Mucosa of rectum (tissue), 2 donors: ENCODE measurements at regions not wholly inside any gene's neighbourhood (a gene's known extent, or its start where the extent isn't known, plus 50 kb on each side); places are given as distances from the start of the nearest gene placed in this dataset.
"Not testable (repeated sequence)": the region's sequence is repeated elsewhere in the genome, so short reads cannot be mapped to it uniquely, and the experiment has no call there.

Experiments used
- H3K27ac ChIP-seq, 2 donors: one replicate each; pipeline ENCODE4 v1.7.0; 2013; ENCODE audit warnings: inconsistent platforms in 2 of 2, low read depth in 2 of 2, low read length in 2 of 2
- H3K27me3 ChIP-seq, 2 donors: one replicate each; pipeline ENCODE4 v1.7.0; 2013; ENCODE audit warnings: low read length in 2 of 2; ENCODE audit not compliant: control insufficient read depth in 2 of 2, insufficient read depth in 2 of 2
- H3K36me3 ChIP-seq, 2 donors: one replicate each; pipeline ENCODE4 v1.7.0; 2013; ENCODE audit warnings: low read length in 2 of 2; ENCODE audit not compliant: control insufficient read depth in 2 of 2, insufficient read depth in 2 of 2
- H3K4me1 ChIP-seq, 2 donors: one replicate each; pipeline ENCODE4 v1.7.0; 2013; ENCODE audit warnings: low read length in 2 of 2, mild to moderate bottlenecking in 1 of 2; ENCODE audit not compliant: control insufficient read depth in 2 of 2, insufficient read depth in 2 of 2
- H3K4me3 ChIP-seq, 2 donors: one replicate each; pipeline ENCODE4 v1.7.0; 2013; ENCODE audit warnings: low read length in 2 of 2
- H3K9ac ChIP-seq, 2 donors: one replicate each; pipeline ENCODE4 v1.7.0; 2013; ENCODE audit warnings: low read length in 2 of 2, low read depth in 1 of 2, mild to moderate bottlenecking in 1 of 2
- H3K9me3 ChIP-seq, 2 donors: one replicate each; pipeline ENCODE4 v1.7.0; 2013; ENCODE audit warnings: low read length in 2 of 2; ENCODE audit not compliant: control insufficient read depth in 2 of 2
- donor health status: healthy.
- donor health status: Normal muscosa, but diverticular disease.

DNA sequence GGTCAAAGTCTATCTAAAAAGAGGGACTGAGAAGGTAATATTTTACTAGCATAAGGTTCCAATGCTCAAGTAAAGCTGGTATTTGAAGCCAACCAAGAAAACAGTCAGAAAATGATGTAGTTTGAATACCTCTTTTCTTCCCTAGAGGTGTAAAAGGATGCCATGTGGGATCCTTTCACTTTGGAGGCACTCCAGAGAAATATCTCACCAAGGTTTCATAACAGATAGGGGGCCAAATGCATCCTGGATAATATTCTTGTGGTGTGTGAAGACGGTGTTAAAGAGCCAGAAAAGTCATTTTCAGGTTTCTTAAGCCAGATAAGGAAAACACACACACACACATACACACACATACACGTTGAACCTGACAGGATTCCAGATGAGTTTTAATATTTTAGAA lies 136.1 kb upstream of the PRKD1 start:
- no peak overlapping the region for H3K27ac ChIP-seq
- no peak overlapping the region for H3K9ac ChIP-seq
- H3K36me3 ChIP-seq: no peaks in the 10 kb centered on the region
- no peak overlapping the region for H3K4me3 ChIP-seq
- no peaks in the 10 kb centered on the region for H3K9me3 ChIP-seq
- H3K27me3 ChIP-seq: no peaks in the 10 kb centered on the region
- no peaks in the 10 kb centered on the region for H3K4me1 ChIP-seq

DNA sequence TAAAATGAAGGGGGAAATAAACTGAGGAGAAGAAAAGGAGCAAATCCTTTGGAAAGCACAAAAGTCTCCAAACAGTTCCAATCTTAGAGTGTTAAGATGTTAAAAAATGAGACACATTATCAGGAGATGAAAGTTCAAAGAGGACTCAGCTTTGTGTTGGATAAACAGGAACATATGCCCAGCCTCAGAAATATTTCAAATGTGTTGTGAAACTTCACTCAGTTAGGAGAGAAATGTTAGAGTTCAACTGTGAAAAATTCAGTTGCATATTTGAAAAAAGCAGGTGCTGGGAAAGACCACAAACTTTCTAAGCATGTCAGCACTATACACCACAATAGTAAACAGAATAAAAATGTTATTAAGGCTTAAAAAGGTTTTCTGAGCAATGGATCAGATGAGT lies 136.8 kb upstream of the PRKD1 start:
- Histone ChIP-seq H3K9ac (no peak overlapping the region), H3K9me3 (no peaks in the 10 kb centered on the region), H3K36me3 (no peaks in the 10 kb centered on the region), H3K27me3 (no peaks in the 10 kb centered on the region), H3K4me1 (no peaks in the 10 kb centered on the region), H3K4me3 (no peak overlapping the region), H3K27ac (no peak overlapping the region)

GRCh38 chr14:30069536-30069935 lies 141.9 kb upstream of the PRKD1 start:
- no peaks in the 10 kb centered on the region for H3K36me3 ChIP-seq
- peaks cover 0 to 2% of the 10 kb centered on the region in 2 donors for H3K9me3 ChIP-seq
- H3K27ac ChIP-seq: no peak overlapping the region
- H3K4me3 ChIP-seq: no peak overlapping the region
- H3K9ac ChIP-seq: no peak overlapping the region
- no peaks in the 10 kb centered on the region for H3K4me1 ChIP-seq
- no peaks in the 10 kb centered on the region for H3K27me3 ChIP-seq

DNA sequence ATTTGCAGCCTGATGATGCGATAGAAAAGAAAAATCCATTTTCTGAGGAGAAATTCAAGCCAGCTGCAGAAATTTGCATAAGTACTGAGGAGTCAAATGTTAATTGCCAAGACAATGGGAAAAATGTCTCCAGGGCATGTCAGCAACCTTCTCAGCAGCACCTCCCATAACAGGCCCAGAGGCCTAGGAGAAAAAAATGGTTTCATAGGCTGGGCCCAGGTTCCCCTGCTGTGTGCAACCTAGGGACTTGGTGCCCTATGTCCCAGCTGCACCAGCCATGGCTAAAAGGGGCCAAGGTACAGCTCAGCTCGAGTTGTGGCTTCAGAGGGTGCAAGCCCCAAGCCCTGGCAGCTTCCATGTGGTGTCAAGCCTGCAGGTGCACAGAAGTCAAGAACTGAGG lies 144.8 kb upstream of the PRKD1 start:
- H3K9ac ChIP-seq, H3K27me3 ChIP-seq, H3K4me1 ChIP-seq, H3K27ac ChIP-seq, H3K9me3 ChIP-seq, H3K4me3 ChIP-seq, H3K36me3 ChIP-seq: not testable (repeated sequence)

- peaks cover 0 to under 1% of the 10 kb centered on the region in 2 donors for H3K9me3 ChIP-seq
- no peak overlapping the region for H3K27ac ChIP-seq
- no peaks in the 10 kb centered on the region for H3K27me3 ChIP-seq
- no peaks in the 10 kb centered on the region for H3K36me3 ChIP-seq
- H3K4me1 ChIP-seq: no peaks in the 10 kb centered on the region
- no peak overlapping the region for H3K9ac ChIP-seq
- no peak overlapping the region for H3K4me3 ChIP-seq
Measured at GRCh38 chr14:30077946-30078345, 150.3 kb upstream of the PRKD1 start.

DNA sequence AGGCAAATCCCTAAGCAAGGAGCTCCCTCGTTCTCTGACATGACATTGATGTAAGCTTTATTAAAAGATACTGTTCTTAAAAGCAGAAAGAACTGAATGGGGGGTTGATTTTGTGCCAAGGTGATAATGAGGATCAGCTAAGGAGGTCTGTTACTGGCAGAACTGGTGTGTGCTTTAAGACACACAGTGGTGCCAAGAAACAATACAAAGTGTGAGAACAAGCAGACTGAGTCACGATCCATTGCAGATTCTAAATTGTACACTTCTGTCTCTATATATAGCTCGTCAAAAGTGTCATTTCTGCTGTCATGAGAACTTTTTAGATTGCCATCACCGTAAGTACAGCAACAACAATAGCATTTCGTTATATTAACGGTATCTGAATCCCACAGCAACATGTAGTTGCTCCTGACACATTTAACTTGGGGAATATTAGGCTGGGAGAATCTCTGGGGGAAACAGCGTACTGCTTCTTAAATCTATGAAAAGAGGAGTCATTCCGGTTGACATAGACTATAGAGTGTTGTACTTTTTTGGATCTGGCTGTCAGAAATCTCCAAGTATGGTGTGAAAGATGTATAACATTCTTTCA lies 151.3 kb upstream of the PRKD1 start:
- Histone ChIP-seq H3K9ac (no peak overlapping the region), H3K9me3 (no peaks in the 10 kb centered on the region), H3K27me3 (no peaks in the 10 kb centered on the region), H3K4me1 (no peaks in the 10 kb centered on the region), H3K27ac (no peak overlapping the region), H3K36me3 (no peaks in the 10 kb centered on the region), H3K4me3 (no peak overlapping the region)

- H3K9ac ChIP-seq: no peak overlapping the region
- no peak overlapping the region for H3K4me3 ChIP-seq
- no peaks in the 10 kb centered on the region for H3K9me3 ChIP-seq
Measured at GRCh38 chr14:30082486-30082885, 154.8 kb upstream of the PRKD1 start.

DNA sequence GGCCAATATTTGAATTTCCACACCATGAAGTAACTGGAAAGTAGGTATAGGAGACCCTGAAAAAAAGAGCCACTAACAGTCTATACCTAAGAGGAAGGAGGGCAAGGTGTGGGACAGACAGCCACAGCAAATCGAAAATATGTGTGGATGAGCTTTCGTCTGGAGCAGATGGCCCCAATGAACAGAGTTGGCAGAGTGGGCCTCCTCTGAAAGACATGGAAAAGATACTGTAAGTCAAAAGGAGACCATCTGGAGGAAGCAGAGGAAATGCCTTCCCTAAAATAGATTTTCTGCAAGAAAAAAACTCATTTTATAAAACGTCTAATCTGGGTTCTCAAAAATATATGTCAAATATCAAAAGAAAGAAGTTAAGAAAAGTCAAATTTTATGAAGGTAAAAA lies 157.2 kb upstream of the PRKD1 start:
- Histone ChIP-seq H3K27ac (no peak overlapping the region), H3K27me3 (no peaks in the 10 kb centered on the region), H3K9me3 (no peaks in the 10 kb centered on the region), H3K9ac (no peak overlapping the region), H3K4me3 (no peak overlapping the region), H3K4me1 (no peaks in the 10 kb centered on the region), H3K36me3 (no peaks in the 10 kb centered on the region)

More at GRCh38 chr14:30082486-30082885, 154.8 kb upstream of the PRKD1 start:
- Histone ChIP-seq H3K27ac (no peak overlapping the region), H3K27me3 (no peaks in the 10 kb centered on the region), H3K4me1 (no peaks in the 10 kb centered on the region), H3K36me3 (no peaks in the 10 kb centered on the region)

GRCh38 chr14:30085943-30086342 lies 158.3 kb upstream of the PRKD1 start:
- Histone ChIP-seq H3K9ac (no peak overlapping the region), H3K27me3 (no peaks in the 10 kb centered on the region), H3K4me1 (no peaks in the 10 kb centered on the region), H3K9me3 (no peaks in the 10 kb centered on the region), H3K36me3 (no peaks in the 10 kb centered on the region), H3K27ac (no peak overlapping the region), H3K4me3 (no peak overlapping the region)

DNA sequence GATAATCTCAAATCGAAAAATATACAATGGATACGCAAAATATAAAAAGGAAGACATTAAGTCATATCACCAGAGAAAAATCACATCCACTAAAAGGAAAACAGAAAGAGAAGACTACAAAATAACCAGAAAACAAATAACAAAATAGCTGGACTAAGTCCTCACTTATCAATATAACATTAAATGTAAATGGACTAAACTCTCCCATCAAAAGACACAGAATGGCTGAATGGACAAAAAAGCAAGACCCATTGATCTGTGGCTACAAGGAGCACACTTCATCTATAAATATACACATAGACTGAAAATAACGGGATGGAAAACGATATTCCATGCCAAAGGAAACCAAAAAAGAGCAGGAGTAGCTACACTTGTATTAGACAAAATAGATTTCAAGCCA lies 161.0 kb upstream of the PRKD1 start:
- H3K36me3 ChIP-seq: no peaks in the 10 kb centered on the region
- H3K27ac ChIP-seq: no peak overlapping the region
- no peak overlapping the region for H3K4me3 ChIP-seq
- no peaks in the 10 kb centered on the region for H3K9me3 ChIP-seq
- no peaks in the 10 kb centered on the region for H3K4me1 ChIP-seq
- H3K9ac ChIP-seq: no peak overlapping the region
- H3K27me3 ChIP-seq: no peaks in the 10 kb centered on the region
